Transverse colon (tissue), 4 donors: ENCODE measurements at regions not wholly inside any gene's neighbourhood (a gene's known extent, or its start where the extent isn't known, plus 50 kb on each side); places are given as distances from the start of the nearest gene placed in this dataset.

Experiments
- EP300 ChIP-seq: sonication (generic); formaldehyde crosslinking; IDR thresholded peaks from one replicate; pipeline ENCODE4 v1.6.1; 2017; ENCODE audit warnings: antibody characterized with exemption, low read depth
- POLR2A ChIP-seq: fragments of 450-650 bp; IDR thresholded peaks from one replicate; pipeline ENCODE4 v1.6.1; 2016; ENCODE audit warnings: antibody characterized with exemption, mild to moderate bottlenecking, moderate library complexity
- POLR2AphosphoS5 ChIP-seq, 3 donors: sonication (generic); formaldehyde crosslinking; IDR thresholded peaks; one replicate each; pipeline ENCODE4 v1.6.1; 2016; ENCODE audit warnings: antibody characterized with exemption in 3 of 3
- TF ChIP-seq, protein P1 (sequence below), 5 experiments: fragments of 200-600 bp in 3 of 5; fragments of 450-650 bp in 2 of 5; sonication (generic) in 3 of 5; IDR thresholded peaks; 1 replicate in 2 of 5; 2 replicates in 3 of 5; pipeline ENCODE4 v1.5.1; 2016 to 2017; ENCODE audit warnings: antibody characterized with exemption in 5 of 5, inconsistent platforms in 3 of 5, mild to moderate bottlenecking in 2 of 5, moderate library complexity in 1 of 5

GRCh38 chr1:170790175-170790574, 126.2 kb downstream of the PRRX1 start:
- TF ChIP-seq, protein P1, sequence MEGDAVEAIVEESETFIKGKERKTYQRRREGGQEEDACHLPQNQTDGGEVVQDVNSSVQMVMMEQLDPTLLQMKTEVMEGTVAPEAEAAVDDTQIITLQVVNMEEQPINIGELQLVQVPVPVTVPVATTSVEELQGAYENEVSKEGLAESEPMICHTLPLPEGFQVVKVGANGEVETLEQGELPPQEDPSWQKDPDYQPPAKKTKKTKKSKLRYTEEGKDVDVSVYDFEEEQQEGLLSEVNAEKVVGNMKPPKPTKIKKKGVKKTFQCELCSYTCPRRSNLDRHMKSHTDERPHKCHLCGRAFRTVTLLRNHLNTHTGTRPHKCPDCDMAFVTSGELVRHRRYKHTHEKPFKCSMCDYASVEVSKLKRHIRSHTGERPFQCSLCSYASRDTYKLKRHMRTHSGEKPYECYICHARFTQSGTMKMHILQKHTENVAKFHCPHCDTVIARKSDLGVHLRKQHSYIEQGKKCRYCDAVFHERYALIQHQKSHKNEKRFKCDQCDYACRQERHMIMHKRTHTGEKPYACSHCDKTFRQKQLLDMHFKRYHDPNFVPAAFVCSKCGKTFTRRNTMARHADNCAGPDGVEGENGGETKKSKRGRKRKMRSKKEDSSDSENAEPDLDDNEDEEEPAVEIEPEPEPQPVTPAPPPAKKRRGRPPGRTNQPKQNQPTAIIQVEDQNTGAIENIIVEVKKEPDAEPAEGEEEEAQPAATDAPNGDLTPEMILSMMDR (IDR thresholded peaks at IDR 0.05), result no peak
- no peak for TF ChIP-seq POLR2A
- TF ChIP-seq EP300, result no peak
- TF ChIP-seq POLR2AphosphoS5 (IDR thresholded peaks at IDR 0.05), result no peak
